ENCODE measurements at regions not wholly inside any gene's neighbourhood (a gene's known extent, or its start where the extent isn't known, plus 50 kb on each side); places are given as distances from the start of the nearest gene placed in this dataset.

- no peak for DNase-seq (ENCODE audit: low read depth in 4 of 4, low spot score in 3 of 4)
Measured at GRCh38 chr17:72206376-72206775, 85.6 kb downstream of the SOX9 start.

DNA sequence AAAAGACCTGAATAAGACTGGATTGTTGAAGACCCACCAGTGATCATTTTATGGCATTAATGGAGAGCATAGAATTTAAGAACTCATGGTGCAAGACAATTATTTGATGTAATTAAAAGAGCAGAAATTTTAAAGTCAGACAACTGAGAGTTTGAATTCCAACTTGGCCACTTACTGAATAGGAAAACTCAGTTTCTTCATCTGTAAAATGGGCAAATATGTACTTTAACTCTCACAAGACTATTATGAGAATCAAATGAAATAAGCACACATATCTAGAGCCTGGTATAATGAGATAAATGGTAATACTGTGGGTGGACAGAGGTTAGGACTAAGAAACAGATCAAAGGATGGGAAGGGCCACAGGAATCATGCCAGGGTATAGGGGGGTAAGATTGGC, 88.0 kb downstream of the SOX9 start:
- DNase-seq (ENCODE audit: low read depth in 4 of 4, low spot score in 3 of 4) = no peak

DNA sequence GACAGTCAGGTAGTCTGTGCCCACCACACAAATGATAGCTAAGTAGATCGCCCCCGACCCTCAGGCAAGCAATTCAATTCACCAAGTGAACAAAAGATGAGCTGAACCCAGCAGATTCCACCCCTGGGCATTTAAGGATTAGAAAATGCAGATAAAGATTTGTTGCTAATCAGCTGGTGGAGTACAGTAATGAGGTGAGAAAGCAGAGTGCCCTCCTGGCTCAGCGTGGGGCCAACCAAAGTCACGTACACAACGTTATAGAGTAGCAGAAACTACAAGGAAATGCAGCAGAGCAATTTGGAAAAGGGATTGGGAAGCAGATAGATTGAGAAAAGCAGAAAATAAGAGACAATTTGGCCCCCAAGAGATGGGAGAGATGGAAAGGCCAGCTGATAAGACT, 91.2 kb downstream of the SOX9 start:
- DNase-seq (ENCODE audit: low read depth in 4 of 4, low spot score in 3 of 4) = no peak

- DNase-seq (ENCODE audit: low read depth in 4 of 4, low spot score in 3 of 4) = no peak
Measured at GRCh38 chr17:72215490-72215889, 94.7 kb downstream of the SOX9 start.

DNA sequence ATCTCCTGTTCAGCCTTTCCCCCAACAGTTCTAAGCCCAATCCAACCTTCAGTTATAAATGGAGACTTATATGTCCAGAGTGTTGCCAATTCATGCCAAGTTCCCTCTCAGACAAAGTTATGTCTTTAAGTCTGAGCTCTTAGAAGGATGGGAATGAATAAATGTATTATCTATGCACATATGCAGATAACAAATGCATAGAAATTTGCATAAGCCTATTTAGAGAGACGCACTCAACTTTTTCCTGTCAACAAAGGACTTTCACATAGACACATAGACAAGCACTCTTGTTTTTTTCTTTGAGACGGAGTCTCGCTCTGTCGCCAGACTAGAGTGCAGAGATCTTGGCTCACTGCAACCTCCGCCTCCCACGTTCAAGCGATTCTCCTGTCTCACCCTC, 95.1 kb downstream of the SOX9 start:
- no peak for DNase-seq (ENCODE audit: low read depth in 4 of 4, low spot score in 3 of 4)

GRCh38 chr17:72219137-72219823, 98.5 kb downstream of the SOX9 start:
- no peak for DNase-seq (ENCODE audit: low read depth in 4 of 4, low spot score in 3 of 4)

GRCh38 chr17:72219824-72220493, 99.1 kb downstream of the SOX9 start:
- DNase-seq (ENCODE audit: low read depth in 4 of 4, low spot score in 3 of 4) = no peak

- peak in 1 of 4 donors; percentile 38 for DNase-seq (ENCODE audit: low read depth in 4 of 4, low spot score in 3 of 4)
Measured at GRCh38 chr17:72222661-72223380, 102.0 kb downstream of the SOX9 start.

GRCh38 chr17:72223866-72224291, 103.1 kb downstream of the SOX9 start:
- DNase-seq (ENCODE audit: low read depth in 4 of 4, low spot score in 3 of 4) = peak in 1 of 4 donors; percentile 38

GRCh38 chr17:72226322-72226721, 105.5 kb downstream of the SOX9 start:
- DNase-seq (ENCODE audit: low read depth in 4 of 4, low spot score in 3 of 4) = no peak

- DNase-seq (ENCODE audit: low read depth in 4 of 4, low spot score in 3 of 4) = no peak
Measured at GRCh38 chr17:72233986-72234385, 113.2 kb downstream of the SOX9 start.

GRCh38 chr17:72234985-72235384, 114.2 kb downstream of the SOX9 start:
- DNase-seq (ENCODE audit: low read depth in 4 of 4, low spot score in 3 of 4) = no peak

DNA sequence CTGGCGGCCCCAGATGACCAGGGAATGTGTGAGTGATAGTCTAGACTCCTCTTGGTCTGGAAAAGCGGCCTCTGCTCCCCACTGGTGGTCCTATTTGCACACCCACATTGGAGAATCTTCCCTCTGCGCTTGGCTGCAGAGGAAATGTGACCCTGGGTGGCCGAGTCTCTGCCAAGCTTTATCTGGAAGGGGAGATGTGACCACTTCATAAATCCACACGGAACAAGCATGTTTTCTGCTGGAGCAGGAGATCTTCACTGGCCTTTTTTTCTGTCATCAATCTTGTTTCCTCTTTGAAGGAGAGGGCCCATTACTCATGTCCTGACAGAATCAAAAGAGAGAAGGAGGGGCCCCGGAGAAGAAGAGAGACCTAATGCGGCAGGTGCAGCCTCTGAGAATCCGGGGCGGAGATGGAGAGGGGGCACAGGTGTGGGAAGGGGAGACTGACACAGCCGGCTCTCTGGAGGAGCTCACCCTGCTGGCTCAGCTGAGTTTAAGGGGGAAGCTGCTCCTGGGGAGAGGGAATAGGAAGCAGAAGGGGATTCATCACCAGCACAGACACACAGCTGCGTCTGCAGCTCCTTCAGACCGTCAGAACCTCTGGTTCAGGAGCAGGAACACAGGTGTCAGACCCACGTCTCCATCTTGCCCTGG, 116.3 kb downstream of the SOX9 start:
- DNase-seq (ENCODE audit: low read depth in 4 of 4, low spot score in 3 of 4) = no peak

GRCh38 chr17:72238157-72238673, 117.4 kb downstream of the SOX9 start:
- DNase-seq (ENCODE audit: low read depth in 4 of 4, low spot score in 3 of 4) = no peak

GRCh38 chr17:72239548-72239947, 118.7 kb downstream of the SOX9 start:
- DNase-seq (ENCODE audit: low read depth in 4 of 4, low spot score in 3 of 4) = no peak

DNA sequence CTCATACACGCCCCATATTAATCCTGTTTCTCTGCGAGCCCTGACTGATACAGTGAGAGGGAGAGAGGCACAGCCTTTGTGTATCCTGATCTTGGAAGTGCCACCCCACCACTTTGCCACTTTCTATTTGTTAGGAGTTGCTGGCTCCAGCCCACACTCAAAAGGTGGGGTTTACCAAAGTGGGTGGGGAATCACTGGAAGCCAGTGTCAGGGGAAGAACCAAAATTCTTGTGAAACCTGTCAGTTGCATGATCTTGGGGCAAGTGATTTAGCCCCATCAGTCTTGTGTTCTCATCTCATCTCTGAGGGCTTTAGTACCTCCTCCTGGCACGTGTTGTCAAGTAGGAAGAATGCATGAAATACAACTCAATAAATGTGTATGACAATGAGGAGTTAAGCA, 119.5 kb downstream of the SOX9 start:
- no peak for DNase-seq (ENCODE audit: low read depth in 4 of 4, low spot score in 3 of 4)

- DNase-seq (ENCODE audit: low read depth in 4 of 4, low spot score in 3 of 4) = no peak
Measured at GRCh38 chr17:72244494-72244893, 123.7 kb downstream of the SOX9 start.

GRCh38 chr17:72244956-72245355, 124.1 kb downstream of the SOX9 start:
- no peak for DNase-seq (ENCODE audit: low read depth in 4 of 4, low spot score in 3 of 4)

GRCh38 chr17:72249441-72249840, 128.6 kb downstream of the SOX9 start:
- DNase-seq (ENCODE audit: low read depth in 4 of 4, low spot score in 3 of 4) = no peak

GRCh38 chr17:72250206-72250605, 129.4 kb downstream of the SOX9 start:
- no peak for DNase-seq (ENCODE audit: low read depth in 4 of 4, low spot score in 3 of 4)

GRCh38 chr17:72253597-72253996, 132.8 kb downstream of the SOX9 start:
- DNase-seq (ENCODE audit: low read depth in 4 of 4, low spot score in 3 of 4) = no peak
